ENCODE measurements at regions not wholly inside any gene's neighbourhood (a gene's known extent, or its start where the extent isn't known, plus 50 kb on each side); places are given as distances from the start of the nearest gene placed in this dataset.

DNA sequence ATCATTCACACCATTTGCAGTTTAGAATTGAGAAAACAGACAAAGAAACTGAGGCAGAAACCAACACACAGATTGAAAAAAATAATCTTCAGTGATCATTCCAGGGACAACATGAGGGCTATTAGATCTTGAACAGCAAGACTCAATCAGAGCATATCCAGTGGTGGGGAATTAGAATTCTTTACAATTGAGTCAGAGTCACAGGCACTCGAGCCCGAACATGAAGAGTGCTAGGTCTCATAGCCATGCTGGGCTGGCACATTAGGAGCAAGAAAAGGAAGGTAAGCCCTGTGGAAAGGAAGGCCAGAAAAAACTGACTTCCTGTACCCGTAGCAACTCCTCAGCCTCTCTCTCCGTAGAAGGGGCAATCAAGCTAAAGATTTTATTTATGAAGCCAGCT is 419.9 kb downstream of the HAO1 start:
- TF ChIP-seq ZC3H11A (IDR thresholded peaks at IDR 0.05) (no peak), RAD21 (conservative IDR thresholded peaks at IDR 0.05 in 1 of 2, IDR thresholded peaks at IDR 0.05 in 1 of 2) (no peak), SMC3 (IDR thresholded peaks at IDR 0.05) (no peak), E2F6 (IDR thresholded peaks at IDR 0.05; ENCODE audit: borderline replicate concordance, low read depth) (no peak), POLR2A (IDR thresholded peaks at IDR 0.05; ENCODE audit: low read length) (no peak), ESRRA (IDR thresholded peaks at IDR 0.05; ENCODE audit: borderline replicate concordance, low read length) (no peak), RARB (CRISPR knock-in tag; IDR thresholded peaks at IDR 0.05) (no peak)
- TF ChIP-seq, protein P1, sequence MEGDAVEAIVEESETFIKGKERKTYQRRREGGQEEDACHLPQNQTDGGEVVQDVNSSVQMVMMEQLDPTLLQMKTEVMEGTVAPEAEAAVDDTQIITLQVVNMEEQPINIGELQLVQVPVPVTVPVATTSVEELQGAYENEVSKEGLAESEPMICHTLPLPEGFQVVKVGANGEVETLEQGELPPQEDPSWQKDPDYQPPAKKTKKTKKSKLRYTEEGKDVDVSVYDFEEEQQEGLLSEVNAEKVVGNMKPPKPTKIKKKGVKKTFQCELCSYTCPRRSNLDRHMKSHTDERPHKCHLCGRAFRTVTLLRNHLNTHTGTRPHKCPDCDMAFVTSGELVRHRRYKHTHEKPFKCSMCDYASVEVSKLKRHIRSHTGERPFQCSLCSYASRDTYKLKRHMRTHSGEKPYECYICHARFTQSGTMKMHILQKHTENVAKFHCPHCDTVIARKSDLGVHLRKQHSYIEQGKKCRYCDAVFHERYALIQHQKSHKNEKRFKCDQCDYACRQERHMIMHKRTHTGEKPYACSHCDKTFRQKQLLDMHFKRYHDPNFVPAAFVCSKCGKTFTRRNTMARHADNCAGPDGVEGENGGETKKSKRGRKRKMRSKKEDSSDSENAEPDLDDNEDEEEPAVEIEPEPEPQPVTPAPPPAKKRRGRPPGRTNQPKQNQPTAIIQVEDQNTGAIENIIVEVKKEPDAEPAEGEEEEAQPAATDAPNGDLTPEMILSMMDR (IDR thresholded peaks at IDR 0.05) = no peak

Measured in A549 (cell line).